ENCODE measurements at regions not wholly inside any gene's neighbourhood (a gene's known extent, or its start where the extent isn't known, plus 50 kb on each side); places are given as distances from the start of the nearest gene placed in this dataset.

DNA sequence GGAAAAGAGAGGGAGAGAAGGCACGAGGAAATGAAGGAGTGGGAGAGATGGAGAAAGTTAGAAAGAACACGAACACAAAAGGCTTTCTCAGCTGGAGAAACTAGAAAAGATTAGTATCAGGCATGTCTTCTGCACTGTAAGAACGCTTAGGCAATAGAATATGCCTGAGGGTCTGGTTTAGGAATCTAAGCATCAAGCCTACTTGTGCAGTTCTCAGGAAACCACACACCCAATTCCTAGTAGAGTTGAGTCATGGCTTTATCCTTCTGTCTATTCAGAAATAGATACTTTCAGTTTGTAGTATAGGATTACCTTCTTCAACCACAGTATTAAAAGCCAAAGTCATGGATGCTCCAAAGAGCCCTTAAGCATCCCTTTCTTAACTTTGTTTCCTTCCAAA lies 969.4 kb downstream of the NTRK3 start:
- Histone ChIP-seq H3K4me1 (ENCODE audit: control insufficient read depth, insufficient read depth, low read length) (no peaks in the 10 kb centered on the region), H3K9me3 (ENCODE audit: control insufficient read depth, insufficient read depth, low read depth, low read length) (no peaks in the 10 kb centered on the region; the same call in 1 of the 2 replicates), H3K4me3 (ENCODE audit: low read depth, low read length) (no peak overlapping the region), H3K36me3 (ENCODE audit: control insufficient read depth in 2 of 2, insufficient read depth in 1 of 2, low read length in 2 of 2) (no peaks in the 10 kb centered on the region), H3K27ac (ENCODE audit: extremely low read depth, low read depth, low read length) (no peak overlapping the region)
- ChIA-PET CTCF (no interaction called here), POLR2A (no interaction called here)
- TF ChIP-seq ZNF561 (tag by site-specific recombination; IDR thresholded peaks at IDR 0.05; ENCODE audit: borderline replicate concordance) (no peak), PRDM6 (tag by site-specific recombination; IDR thresholded peaks at IDR 0.05) (no peak), ZNF558 (tag by site-specific recombination; IDR thresholded peaks at IDR 0.05) (no peak), ZBTB11 (tag by site-specific recombination; conservative IDR thresholded peaks at IDR 0.05; ENCODE audit: low read depth) (no peak), ZNF658 (tag by site-specific recombination; IDR thresholded peaks at IDR 0.05) (no peak), ZNF670 (tag by site-specific recombination; IDR thresholded peaks at IDR 0.05; ENCODE audit: low read depth) (no peak), ZNF221 (tag by site-specific recombination; IDR thresholded peaks at IDR 0.05; ENCODE audit: borderline replicate concordance) (no peak), ZBTB17 (tag by site-specific recombination; IDR thresholded peaks at IDR 0.05) (no peak), ZEB2 (tag by site-specific recombination; IDR thresholded peaks at IDR 0.05) (no peak), ZNF560 (tag by site-specific recombination; IDR thresholded peaks at IDR 0.05; ENCODE audit: borderline replicate concordance) (no peak), ZNF837 (tag by site-specific recombination; IDR thresholded peaks at IDR 0.05) (no peak), ZNF280C (tag by site-specific recombination; IDR thresholded peaks at IDR 0.05) (no peak), KLF16 (tag by site-specific recombination; IDR thresholded peaks at IDR 0.05) (no peak)
- TF ChIP-seq, protein P1, sequence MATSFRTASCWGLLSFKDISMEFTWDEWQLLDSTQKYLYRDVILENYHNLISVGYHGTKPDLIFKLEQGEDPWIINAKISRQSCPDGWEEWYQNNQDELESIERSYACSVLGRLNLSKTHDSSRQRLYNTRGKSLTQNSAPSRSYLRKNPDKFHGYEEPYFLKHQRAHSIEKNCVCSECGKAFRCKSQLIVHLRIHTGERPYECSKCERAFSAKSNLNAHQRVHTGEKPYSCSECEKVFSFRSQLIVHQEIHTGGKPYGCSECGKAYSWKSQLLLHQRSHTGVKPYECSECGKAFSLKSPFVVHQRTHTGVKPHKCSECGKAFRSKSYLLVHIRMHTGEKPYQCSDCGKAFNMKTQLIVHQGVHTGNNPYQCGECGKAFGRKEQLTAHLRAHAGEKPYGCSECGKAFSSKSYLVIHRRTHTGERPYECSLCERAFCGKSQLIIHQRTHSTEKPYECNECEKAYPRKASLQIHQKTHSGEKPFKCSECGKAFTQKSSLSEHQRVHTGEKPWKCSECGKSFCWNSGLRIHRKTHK (tag by site-specific recombination; IDR thresholded peaks at IDR 0.05) = no peak
- TF ChIP-seq, protein P2, sequence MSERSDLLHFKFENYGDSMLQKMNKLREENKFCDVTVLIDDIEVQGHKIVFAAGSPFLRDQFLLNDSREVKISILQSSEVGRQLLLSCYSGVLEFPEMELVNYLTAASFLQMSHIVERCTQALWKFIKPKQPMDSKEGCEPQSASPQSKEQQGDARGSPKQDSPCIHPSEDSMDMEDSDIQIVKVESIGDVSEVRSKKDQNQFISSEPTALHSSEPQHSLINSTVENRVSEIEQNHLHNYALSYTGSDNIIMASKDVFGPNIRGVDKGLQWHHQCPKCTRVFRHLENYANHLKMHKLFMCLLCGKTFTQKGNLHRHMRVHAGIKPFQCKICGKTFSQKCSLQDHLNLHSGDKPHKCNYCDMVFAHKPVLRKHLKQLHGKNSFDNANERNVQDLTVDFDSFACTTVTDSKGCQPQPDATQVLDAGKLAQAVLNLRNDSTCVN (tag by site-specific recombination; optimal IDR thresholded peaks at IDR 0.05) = no peak
- TF ChIP-seq, protein P3, sequence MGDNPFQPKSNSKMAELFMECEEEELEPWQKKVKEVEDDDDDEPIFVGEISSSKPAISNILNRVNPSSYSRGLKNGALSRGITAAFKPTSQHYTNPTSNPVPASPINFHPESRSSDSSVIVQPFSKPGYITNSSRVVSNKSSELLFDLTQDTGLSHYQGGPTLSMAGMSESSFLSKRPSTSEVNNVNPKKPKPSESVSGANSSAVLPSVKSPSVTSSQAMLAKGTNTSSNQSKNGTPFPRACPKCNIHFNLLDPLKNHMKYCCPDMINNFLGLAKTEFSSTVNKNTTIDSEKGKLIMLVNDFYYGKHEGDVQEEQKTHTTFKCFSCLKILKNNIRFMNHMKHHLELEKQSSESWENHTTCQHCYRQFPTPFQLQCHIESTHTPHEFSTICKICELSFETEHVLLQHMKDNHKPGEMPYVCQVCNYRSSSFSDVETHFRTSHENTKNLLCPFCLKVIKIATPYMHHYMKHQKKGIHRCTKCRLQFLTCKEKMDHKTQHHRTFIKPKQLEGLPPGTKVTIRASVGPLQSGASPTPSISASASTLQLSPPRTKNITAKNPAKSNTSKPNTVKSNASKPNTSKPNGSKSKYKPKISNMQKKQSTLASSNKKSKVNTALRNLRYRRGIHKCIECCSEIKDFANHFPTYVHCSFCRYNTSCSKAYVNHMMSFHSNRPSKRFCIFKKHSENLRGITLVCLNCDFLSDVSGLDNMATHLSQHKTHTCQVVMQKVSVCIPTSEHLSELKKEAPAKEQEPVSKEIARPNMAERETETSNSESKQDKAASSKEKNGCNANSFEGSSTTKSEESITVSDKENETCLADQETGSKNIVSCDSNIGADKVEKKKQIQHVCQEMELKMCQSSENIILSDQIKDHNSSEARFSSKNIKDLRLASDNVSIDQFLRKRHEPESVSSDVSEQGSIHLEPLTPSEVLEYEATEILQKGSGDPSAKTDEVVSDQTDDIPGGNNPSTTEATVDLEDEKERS (tag by site-specific recombination; IDR thresholded peaks at IDR 0.05) = no peak
- TF ChIP-seq, protein P4, sequence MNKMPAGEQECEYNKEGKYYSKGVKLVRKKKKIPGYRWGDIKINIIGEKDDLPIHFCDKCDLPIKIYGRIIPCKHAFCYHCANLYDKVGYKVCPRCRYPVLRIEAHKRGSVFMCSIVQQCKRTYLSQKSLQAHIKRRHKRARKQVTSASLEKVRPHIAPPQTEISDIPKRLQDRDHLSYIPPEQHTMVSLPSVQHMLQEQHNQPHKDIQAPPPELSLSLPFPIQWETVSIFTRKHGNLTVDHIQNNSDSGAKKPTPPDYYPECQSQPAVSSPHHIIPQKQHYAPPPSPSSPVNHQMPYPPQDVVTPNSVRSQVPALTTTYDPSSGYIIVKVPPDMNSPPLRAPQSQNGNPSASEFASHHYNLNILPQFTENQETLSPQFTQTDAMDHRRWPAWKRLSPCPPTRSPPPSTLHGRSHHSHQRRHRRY (tag by site-specific recombination; IDR thresholded peaks at IDR 0.05) = no peak
- TF ChIP-seq, protein P5, sequence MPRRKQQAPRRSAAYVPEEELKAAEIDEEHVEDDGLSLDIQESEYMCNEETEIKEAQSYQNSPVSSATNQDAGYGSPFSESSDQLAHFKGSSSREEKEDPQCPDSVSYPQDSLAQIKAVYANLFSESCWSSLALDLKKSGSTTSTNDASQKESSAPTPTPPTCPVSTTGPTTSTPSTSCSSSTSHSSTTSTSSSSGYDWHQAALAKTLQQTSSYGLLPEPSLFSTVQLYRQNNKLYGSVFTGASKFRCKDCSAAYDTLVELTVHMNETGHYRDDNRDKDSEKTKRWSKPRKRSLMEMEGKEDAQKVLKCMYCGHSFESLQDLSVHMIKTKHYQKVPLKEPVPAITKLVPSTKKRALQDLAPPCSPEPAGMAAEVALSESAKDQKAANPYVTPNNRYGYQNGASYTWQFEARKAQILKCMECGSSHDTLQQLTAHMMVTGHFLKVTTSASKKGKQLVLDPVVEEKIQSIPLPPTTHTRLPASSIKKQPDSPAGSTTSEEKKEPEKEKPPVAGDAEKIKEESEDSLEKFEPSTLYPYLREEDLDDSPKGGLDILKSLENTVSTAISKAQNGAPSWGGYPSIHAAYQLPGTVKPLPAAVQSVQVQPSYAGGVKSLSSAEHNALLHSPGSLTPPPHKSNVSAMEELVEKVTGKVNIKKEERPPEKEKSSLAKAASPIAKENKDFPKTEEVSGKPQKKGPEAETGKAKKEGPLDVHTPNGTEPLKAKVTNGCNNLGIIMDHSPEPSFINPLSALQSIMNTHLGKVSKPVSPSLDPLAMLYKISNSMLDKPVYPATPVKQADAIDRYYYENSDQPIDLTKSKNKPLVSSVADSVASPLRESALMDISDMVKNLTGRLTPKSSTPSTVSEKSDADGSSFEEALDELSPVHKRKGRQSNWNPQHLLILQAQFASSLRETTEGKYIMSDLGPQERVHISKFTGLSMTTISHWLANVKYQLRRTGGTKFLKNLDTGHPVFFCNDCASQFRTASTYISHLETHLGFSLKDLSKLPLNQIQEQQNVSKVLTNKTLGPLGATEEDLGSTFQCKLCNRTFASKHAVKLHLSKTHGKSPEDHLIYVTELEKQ (tag by site-specific recombination; IDR thresholded peaks at IDR 0.05; ENCODE audit: borderline replicate concordance) = no peak
